HCT116 (cell line): ENCODE measurements at regions not wholly inside any gene's neighbourhood (a gene's known extent, or its start where the extent isn't known, plus 50 kb on each side); places are given as distances from the start of the nearest gene placed in this dataset.

Experiments used
- ATAC-seq: fragments of 200-7000 bp; cut with Tn5 transposase; 2 replicates; pipeline ENCODE4 v1.9.1; 2020; ENCODE audit warnings: mild to moderate bottlenecking, moderate library complexity
- BruUV-seq: library from RNA; stranded (reverse); fragments of 400-500 nt; replicated peaks from 2 replicates; lab custom pipeline; 2021; lab: Mats Ljungman, UMichigan
- CTCF ChIA-PET: fragments of 300-600 bp; sonication (Branson Sonifier 250); formaldehyde crosslinking; loops from one replicate; lab custom pipeline; 2021; ENCODE audit warnings: antibody characterized with exemption; lab: Charles Lee
- POLR2A ChIA-PET: fragments of 300-600, 350-600 bp; sonication (Branson Sonifier 250); formaldehyde crosslinking; loops from one replicate; lab custom pipeline; 2021; ENCODE audit warnings: antibody characterized with exemption; lab: Charles Lee
- RAD21 ChIA-PET, 2 experiments: fragments of 300-600 bp; sonication (Branson Sonifier 250); formaldehyde crosslinking; loops; one replicate each; lab custom pipeline; 2023; ENCODE audit warnings: low total read pairs in 2 of 2; ENCODE audit not compliant: uncharacterized antibody in 2 of 2, unreplicated experiment in 2 of 2, low non-redundant PET in 1 of 2; lab: Charles Lee
- DNase-seq: peaks from one replicate; pipeline ENCODE4 v3.0.0-alpha.2; 2010; ENCODE audit warnings: low read depth, low spot score
- H2AFZ ChIP-seq: fragments of 200-600 bp; shearing (Covaris generic), sonication (generic); 2 replicates; pipeline ENCODE4 v1.6.1; 2017; ENCODE audit warnings: low read depth, mixed run types, mixed read lengths, antibody characterized with exemption, low read length; ENCODE audit not compliant: poor library complexity, severe bottlenecking
- H3K27ac ChIP-seq: 2 replicates; pipeline ENCODE4 v1.5.1; 2012; ENCODE audit warnings: low read depth, low read length
- H3K27me3 ChIP-seq: fragments of 200-600 bp; sonication (generic); 2 replicates; pipeline ENCODE4 v1.6.1; 2016; ENCODE audit warnings: mixed run types, low read length, mixed read lengths; ENCODE audit not compliant: insufficient read depth
- H3K36me3 ChIP-seq, 2 experiments: fragments of 200-500 bp in 1 of 2; fragments of 200-600 bp in 1 of 2; sonication (Bioruptor generic) in 1 of 2; sonication (generic) in 1 of 2; 2 replicates each; pipeline versions ENCODE4 v1.5.1 to v1.6.1; 2014 to 2016; ENCODE audit warnings: low read length in 2 of 2, inconsistent platforms in 1 of 2, mixed read lengths in 1 of 2, mixed run types in 1 of 2; ENCODE audit not compliant: insufficient read depth in 2 of 2, control insufficient read depth in 1 of 2
- H3K4me1 ChIP-seq, 2 experiments: fragments of 200-600 bp in 1 of 2; sonication (generic) in 1 of 2; 2 replicates each; pipeline versions ENCODE4 v1.5.1 to v1.6.1; 2012 to 2017; ENCODE audit warnings: low read length in 2 of 2, inconsistent platforms in 1 of 2, mild to moderate bottlenecking in 1 of 2, mixed read lengths in 1 of 2, mixed run types in 1 of 2, moderate library complexity in 1 of 2; ENCODE audit not compliant: insufficient read depth in 2 of 2, control insufficient read depth in 1 of 2
- H3K4me2 ChIP-seq: fragments of 200-600 bp; sonication (generic); 2 replicates; pipeline ENCODE4 v1.6.1; 2017; ENCODE audit warnings: mixed run types, low read length, mixed read lengths
- H3K4me3 ChIP-seq, 2 experiments: fragments of 200-600 bp in 1 of 2; sonication (generic) in 1 of 2; replicated peaks in 1 of 2; 2 replicates each; pipeline ENCODE4 v1.5.1; 2011 to 2016; ENCODE audit warnings: low read length in 2 of 2, control low read depth in 1 of 2, low read depth in 1 of 2, mild to moderate bottlenecking in 1 of 2, mixed read lengths in 1 of 2, mixed run types in 1 of 2
- H3K79me2 ChIP-seq: fragments of 200-600 bp; sonication (generic); 2 replicates; pipeline ENCODE4 v1.6.1; 2017; ENCODE audit warnings: mild to moderate bottlenecking, mixed run types, low read length, moderate library complexity, mixed read lengths; ENCODE audit not compliant: insufficient read depth
- H3K9ac ChIP-seq: fragments of 200-600 bp; sonication (generic); 2 replicates; pipeline ENCODE4 v1.6.1; 2016; ENCODE audit warnings: low read length, mixed read lengths
- H3K9me2 ChIP-seq: fragments of 200-600 bp; sonication (generic), shearing (Covaris generic); 2 replicates; pipeline ENCODE4 v1.6.1; 2017; ENCODE audit warnings: mixed run types, mild to moderate bottlenecking, moderate library complexity; ENCODE audit not compliant: insufficient read depth
- H3K9me3 ChIP-seq, 2 experiments: fragments of 200-500 bp in 1 of 2; fragments of 200-600 bp in 1 of 2; sonication (Bioruptor generic) in 1 of 2; sonication (generic) in 1 of 2; 2 replicates each; pipeline ENCODE4 v1.6.1; 2014 to 2017; ENCODE audit warnings: low read length in 2 of 2, mixed read lengths in 2 of 2, inconsistent platforms in 1 of 2, low read depth in 1 of 2, mild to moderate bottlenecking in 1 of 2, mixed run types in 1 of 2, moderate library complexity in 1 of 2; ENCODE audit not compliant: control insufficient read depth in 1 of 2, insufficient read depth in 1 of 2
- H4K20me1 ChIP-seq: fragments of 200-600 bp; sonication (generic), shearing (Covaris generic); 2 replicates; pipeline ENCODE4 v1.6.1; 2017; ENCODE audit warnings: mixed run types, mild to moderate bottlenecking, moderate library complexity; ENCODE audit not compliant: insufficient read depth
- CEBPB ChIP-seq: IDR thresholded peaks from 2 replicates; pipeline ENCODE4 v1.6.1; 2012; ENCODE audit warnings: low read depth
- EGR1 ChIP-seq: IDR thresholded peaks from 2 replicates; pipeline ENCODE4 v1.6.1; 2012; ENCODE audit warnings: low read depth
- ELF1 ChIP-seq: IDR thresholded peaks from 2 replicates; pipeline ENCODE4 v1.6.1; 2012; ENCODE audit warnings: low read depth, borderline replicate concordance
- EZH2 ChIP-seq: fragments of 200-600 bp; sonication (generic); IDR thresholded peaks from 2 replicates; pipeline ENCODE4 v1.6.1; 2017; ENCODE audit warnings: antibody characterized with exemption, mixed run types
- JUND ChIP-seq: IDR thresholded peaks from 2 replicates; pipeline ENCODE4 v1.6.1; 2012
- POLR2A ChIP-seq: IDR thresholded peaks from 2 replicates; pipeline ENCODE4 v1.7.0; 2011; ENCODE audit warnings: borderline replicate concordance; ENCODE audit not compliant: insufficient read depth, insufficient read length; ENCODE audit errors: extremely low read depth
- POLR2AphosphoS5 ChIP-seq: IDR thresholded peaks from 2 replicates; pipeline ENCODE4 v1.6.1; 2011; ENCODE audit warnings: mild to moderate bottlenecking, low read depth, low read length, moderate library complexity
- REST ChIP-seq: IDR thresholded peaks from 2 replicates; pipeline ENCODE4 v1.6.1; 2012; ENCODE audit warnings: low read depth
- TCF7L2 ChIP-seq: IDR thresholded peaks from 2 replicates; pipeline ENCODE4 v1.7.0; 2011; ENCODE audit warnings: borderline replicate concordance, inconsistent platforms; ENCODE audit not compliant: insufficient read depth, insufficient read length; ENCODE audit errors: extremely low read depth
- YY1 ChIP-seq: IDR thresholded peaks from 2 replicates; pipeline ENCODE4 v1.6.1; 2011; ENCODE audit warnings: low read length, low read depth, moderate library complexity, mild to moderate bottlenecking; ENCODE audit not compliant: insufficient replicate concordance; ENCODE audit errors: extremely low read depth
- ZBTB33 ChIP-seq: IDR thresholded peaks from 2 replicates; pipeline ENCODE4 v1.6.1; 2011; ENCODE audit warnings: mild to moderate bottlenecking, low read length, moderate library complexity; ENCODE audit not compliant: insufficient replicate concordance; ENCODE audit errors: extremely low read depth
- ZNF274 ChIP-seq: fragments of 200-500 bp; sonication (Bioruptor generic); IDR thresholded peaks from 2 replicates; pipeline ENCODE4 v1.6.1; 2014; ENCODE audit warnings: mild to moderate bottlenecking, low read depth, low read length, inconsistent platforms
- intact Hi-C: fragments of 100-400 bp; cut with micrococcal nuclease; formaldehyde crosslinking; loops from 2 replicates; pipeline ENCODE4 v1.10.0; 2022
- TF ChIP-seq, protein P1 (sequence below), 3 experiments: fragments of 200-600 bp in 1 of 3; sonication (generic) in 1 of 3; IDR thresholded peaks in 2 of 3; conservative IDR thresholded peaks in 1 of 3; 2 replicates each; pipeline ENCODE4 v1.5.1; 2012 to 2017; ENCODE audit warnings: low read depth in 2 of 3, low read length in 2 of 3, antibody characterized with exemption in 1 of 3, borderline replicate concordance in 1 of 3, control low read depth in 1 of 3, mild to moderate bottlenecking in 1 of 3, mixed read lengths in 1 of 3, mixed run types in 1 of 3, moderate library complexity in 1 of 3; ENCODE audit not compliant: insufficient read depth in 1 of 3
- TF ChIP-seq, protein P2 (sequence below): IDR thresholded peaks from 2 replicates; pipeline ENCODE4 v1.6.1; 2012

- ATAC-seq (no peak), DNase-seq (no peak)
- no peaks in the 10 kb centered on the region for H3K36me3 ChIP-seq
- TF ChIP-seq, protein P1, sequence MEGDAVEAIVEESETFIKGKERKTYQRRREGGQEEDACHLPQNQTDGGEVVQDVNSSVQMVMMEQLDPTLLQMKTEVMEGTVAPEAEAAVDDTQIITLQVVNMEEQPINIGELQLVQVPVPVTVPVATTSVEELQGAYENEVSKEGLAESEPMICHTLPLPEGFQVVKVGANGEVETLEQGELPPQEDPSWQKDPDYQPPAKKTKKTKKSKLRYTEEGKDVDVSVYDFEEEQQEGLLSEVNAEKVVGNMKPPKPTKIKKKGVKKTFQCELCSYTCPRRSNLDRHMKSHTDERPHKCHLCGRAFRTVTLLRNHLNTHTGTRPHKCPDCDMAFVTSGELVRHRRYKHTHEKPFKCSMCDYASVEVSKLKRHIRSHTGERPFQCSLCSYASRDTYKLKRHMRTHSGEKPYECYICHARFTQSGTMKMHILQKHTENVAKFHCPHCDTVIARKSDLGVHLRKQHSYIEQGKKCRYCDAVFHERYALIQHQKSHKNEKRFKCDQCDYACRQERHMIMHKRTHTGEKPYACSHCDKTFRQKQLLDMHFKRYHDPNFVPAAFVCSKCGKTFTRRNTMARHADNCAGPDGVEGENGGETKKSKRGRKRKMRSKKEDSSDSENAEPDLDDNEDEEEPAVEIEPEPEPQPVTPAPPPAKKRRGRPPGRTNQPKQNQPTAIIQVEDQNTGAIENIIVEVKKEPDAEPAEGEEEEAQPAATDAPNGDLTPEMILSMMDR (IDR thresholded peaks at IDR 0.05 in 2 of 3, conservative IDR thresholded peaks at IDR 0.05 in 1 of 3; ENCODE audit: borderline replicate concordance in 1 of 3, insufficient read depth in 1 of 3, low read depth in 2 of 3, low read length in 2 of 3): no peak
- TF ChIP-seq CEBPB (no peak), JUND (no peak), EZH2 (no peak), POLR2AphosphoS5 (no peak), TCF7L2 (no peak), REST (no peak), EGR1 (no peak), ZBTB33 (no peak), YY1 (no peak), ELF1 (no peak), POLR2A (no peak), ZNF274 (no peak)
- TF ChIP-seq, protein P2, sequence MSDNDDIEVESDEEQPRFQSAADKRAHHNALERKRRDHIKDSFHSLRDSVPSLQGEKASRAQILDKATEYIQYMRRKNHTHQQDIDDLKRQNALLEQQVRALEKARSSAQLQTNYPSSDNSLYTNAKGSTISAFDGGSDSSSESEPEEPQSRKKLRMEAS: no peak
- H3K9me3 ChIP-seq: no peaks in the 10 kb centered on the region
- no peak overlapping the region for H3K27ac ChIP-seq
- POLR2A ChIA-PET: no interaction called here
- H3K4me2 ChIP-seq: no peak overlapping the region
- intact Hi-C loops: no loop called here
- no TSS peak for BruUV-seq
- H4K20me1 ChIP-seq: no peaks in the 10 kb centered on the region
- no peak overlapping the region for H3K9ac ChIP-seq
- H3K9me2 ChIP-seq: no peaks in the 10 kb centered on the region
- CTCF ChIA-PET: no interaction called here
- no peak overlapping the region for H3K4me3 ChIP-seq
- H3K4me1 ChIP-seq: no peaks in the 10 kb centered on the region
- H2AFZ ChIP-seq: no peak overlapping the region
- no peaks in the 10 kb centered on the region for H3K79me2 ChIP-seq
- no peaks in the 10 kb centered on the region for H3K27me3 ChIP-seq
- RAD21 ChIA-PET: no interaction called here
These were observed 120.5 kb upstream of the SEMA3E start for GRCh38 chr7:83769407-83769806.
